ENCODE measurements at regions not wholly inside any gene's neighbourhood (a gene's known extent, or its start where the extent isn't known, plus 50 kb on each side); places are given as distances from the start of the nearest gene placed in this dataset.

- Histone ChIP-seq H3K9me3 (ENCODE audit: low read depth, low read length) (no peaks in the 10 kb centered on the region), H3K9ac (ENCODE audit: insufficient read length) (no peak overlapping the region), H3K36me3 (ENCODE audit: insufficient read depth, low read length) (no peaks in the 10 kb centered on the region), H3K27ac (no peak overlapping the region), H3K4me3 (no peak overlapping the region)
- TF ChIP-seq POLR2AphosphoS5 (IDR thresholded peaks at IDR 0.05; ENCODE audit: borderline replicate concordance, low read depth, low read length) (no peak), FOXP2 (optimal IDR thresholded peaks at IDR 0.05; ENCODE audit: control extremely low read depth, extremely low read length, insufficient read depth) (no peak), EZH2 (IDR thresholded peaks at IDR 0.05) (no peak)
- DNase-seq (ENCODE audit: low read depth, low spot score) = no peak
Measured at GRCh38 chr16:62478903-62479458, 442.7 kb upstream of the CDH8 start.

- TF ChIP-seq EZH2 (IDR thresholded peaks at IDR 0.05) (no peak), POLR2AphosphoS5 (IDR thresholded peaks at IDR 0.05; ENCODE audit: borderline replicate concordance, low read depth, low read length) (no peak), FOXP2 (optimal IDR thresholded peaks at IDR 0.05; ENCODE audit: control extremely low read depth, extremely low read length, insufficient read depth) (no peak)
- Histone ChIP-seq H3K36me3 (ENCODE audit: insufficient read depth, low read length) (no peaks in the 10 kb centered on the region), H3K9ac (ENCODE audit: insufficient read length) (no peak overlapping the region), H3K4me3 (no peak overlapping the region), H3K9me3 (ENCODE audit: low read depth, low read length) (no peaks in the 10 kb centered on the region), H3K27ac (no peak overlapping the region)
- DNase-seq (ENCODE audit: low read depth, low spot score) = no peak
Measured at GRCh38 chr16:62477796-62478195, 441.6 kb upstream of the CDH8 start.

GRCh38 chr16:62475573-62475972 is 439.3 kb upstream of the CDH8 start:
- TF ChIP-seq FOXP2 (optimal IDR thresholded peaks at IDR 0.05; ENCODE audit: control extremely low read depth, extremely low read length, insufficient read depth) (no peak), EZH2 (IDR thresholded peaks at IDR 0.05) (no peak), POLR2AphosphoS5 (IDR thresholded peaks at IDR 0.05; ENCODE audit: borderline replicate concordance, low read depth, low read length) (no peak)
- H3K9me3 ChIP-seq (ENCODE audit: low read depth, low read length) = no peaks in the 10 kb centered on the region
- H3K4me3 ChIP-seq = no peak overlapping the region
- no peak overlapping the region for H3K27ac ChIP-seq
- H3K36me3 ChIP-seq (ENCODE audit: insufficient read depth, low read length) = no peaks in the 10 kb centered on the region
- no peak for DNase-seq (ENCODE audit: low read depth, low spot score)
- no peak overlapping the region for H3K9ac ChIP-seq (ENCODE audit: insufficient read length)

- no peaks in the 10 kb centered on the region for H3K9me3 ChIP-seq (ENCODE audit: low read depth, low read length)
- no peak for TF ChIP-seq FOXP2 (optimal IDR thresholded peaks at IDR 0.05; ENCODE audit: control extremely low read depth, extremely low read length, insufficient read depth)
- TF ChIP-seq EZH2 (IDR thresholded peaks at IDR 0.05) = no peak
- no peak for TF ChIP-seq POLR2AphosphoS5 (IDR thresholded peaks at IDR 0.05; ENCODE audit: borderline replicate concordance, low read depth, low read length)
- no peak for DNase-seq (ENCODE audit: low read depth, low spot score)
- no peak overlapping the region for H3K27ac ChIP-seq
- no peaks in the 10 kb centered on the region for H3K36me3 ChIP-seq (ENCODE audit: insufficient read depth, low read length)
- H3K9ac ChIP-seq (ENCODE audit: insufficient read length) = no peak overlapping the region
- H3K4me3 ChIP-seq = no peak overlapping the region
Measured at GRCh38 chr16:62462971-62463370, 426.7 kb upstream of the CDH8 start.

GRCh38 chr16:62450291-62450690 is 414.1 kb upstream of the CDH8 start:
- DNase-seq (ENCODE audit: low read depth, low spot score) = no peak
- no peak for TF ChIP-seq POLR2AphosphoS5 (IDR thresholded peaks at IDR 0.05; ENCODE audit: borderline replicate concordance, low read depth, low read length)
- no peak for TF ChIP-seq EZH2 (IDR thresholded peaks at IDR 0.05)
- TF ChIP-seq FOXP2 (optimal IDR thresholded peaks at IDR 0.05; ENCODE audit: control extremely low read depth, extremely low read length, insufficient read depth) = no peak
- Histone ChIP-seq H3K9ac (ENCODE audit: insufficient read length) (no peak overlapping the region), H3K4me3 (no peak overlapping the region), H3K9me3 (ENCODE audit: low read depth, low read length) (no peaks in the 10 kb centered on the region), H3K27ac (no peak overlapping the region), H3K36me3 (ENCODE audit: insufficient read depth, low read length) (no peaks in the 10 kb centered on the region)

- Histone ChIP-seq H3K9me3 (ENCODE audit: low read depth, low read length) (no peaks in the 10 kb centered on the region), H3K4me3 (no peak overlapping the region), H3K27ac (no peak overlapping the region), H3K9ac (ENCODE audit: insufficient read length) (no peak overlapping the region), H3K36me3 (ENCODE audit: insufficient read depth, low read length) (no peaks in the 10 kb centered on the region)
- DNase-seq (ENCODE audit: low read depth, low spot score) = no peak
- TF ChIP-seq POLR2AphosphoS5 (IDR thresholded peaks at IDR 0.05; ENCODE audit: borderline replicate concordance, low read depth, low read length) (no peak), FOXP2 (optimal IDR thresholded peaks at IDR 0.05; ENCODE audit: control extremely low read depth, extremely low read length, insufficient read depth) (no peak), EZH2 (IDR thresholded peaks at IDR 0.05) (no peak)
Measured at GRCh38 chr16:62445909-62446308, 409.7 kb upstream of the CDH8 start.

- H3K9ac ChIP-seq (ENCODE audit: insufficient read length) = no peak overlapping the region
- no peaks in the 10 kb centered on the region for H3K9me3 ChIP-seq (ENCODE audit: low read depth, low read length)
- no peak overlapping the region for H3K27ac ChIP-seq
- TF ChIP-seq POLR2AphosphoS5 (IDR thresholded peaks at IDR 0.05; ENCODE audit: borderline replicate concordance, low read depth, low read length) (no peak), FOXP2 (optimal IDR thresholded peaks at IDR 0.05; ENCODE audit: control extremely low read depth, extremely low read length, insufficient read depth) (no peak), EZH2 (IDR thresholded peaks at IDR 0.05) (no peak)
- no peak for DNase-seq (ENCODE audit: low read depth, low spot score)
- H3K36me3 ChIP-seq (ENCODE audit: insufficient read depth, low read length) = no peaks in the 10 kb centered on the region
- H3K4me3 ChIP-seq = no peak overlapping the region
Measured at GRCh38 chr16:62424206-62424605, 388.0 kb upstream of the CDH8 start.

GRCh38 chr16:62408760-62409159 is 372.5 kb upstream of the CDH8 start:
- TF ChIP-seq EZH2 (IDR thresholded peaks at IDR 0.05) (no peak), FOXP2 (optimal IDR thresholded peaks at IDR 0.05; ENCODE audit: control extremely low read depth, extremely low read length, insufficient read depth) (no peak), POLR2AphosphoS5 (IDR thresholded peaks at IDR 0.05; ENCODE audit: borderline replicate concordance, low read depth, low read length) (no peak)
- no peak for DNase-seq (ENCODE audit: low read depth, low spot score)
- Histone ChIP-seq H3K9me3 (ENCODE audit: low read depth, low read length) (no peaks in the 10 kb centered on the region), H3K36me3 (ENCODE audit: insufficient read depth, low read length) (no peaks in the 10 kb centered on the region), H3K4me3 (no peak overlapping the region), H3K27ac (no peak overlapping the region), H3K9ac (ENCODE audit: insufficient read length) (no peak overlapping the region)

- no peak for DNase-seq (ENCODE audit: low read depth, low spot score)
- no peak overlapping the region for H3K9ac ChIP-seq (ENCODE audit: insufficient read length)
- H3K36me3 ChIP-seq (ENCODE audit: insufficient read depth, low read length) = no peaks in the 10 kb centered on the region
- H3K4me3 ChIP-seq = no peak overlapping the region
- H3K27ac ChIP-seq = no peak overlapping the region
- no peak for TF ChIP-seq EZH2 (IDR thresholded peaks at IDR 0.05)
- TF ChIP-seq POLR2AphosphoS5 (IDR thresholded peaks at IDR 0.05; ENCODE audit: borderline replicate concordance, low read depth, low read length) = no peak
- no peak for TF ChIP-seq FOXP2 (optimal IDR thresholded peaks at IDR 0.05; ENCODE audit: control extremely low read depth, extremely low read length, insufficient read depth)
- no peaks in the 10 kb centered on the region for H3K9me3 ChIP-seq (ENCODE audit: low read depth, low read length)
Measured at GRCh38 chr16:62406387-62406786, 370.1 kb upstream of the CDH8 start.

All from SK-N-MC (cell line).